Stomach (tissue), 4 donors: ENCODE measurements at regions not wholly inside any gene's neighbourhood (a gene's known extent, or its start where the extent isn't known, plus 50 kb on each side); places are given as distances from the start of the nearest gene placed in this dataset.

Experiments
- CTCF ChIP-seq, 7 experiments: fragments of 450-650 bp in 4 of 7; fragments of 200-600 bp in 3 of 7; sonication (generic) in 3 of 7; IDR thresholded peaks; one replicate each; pipeline ENCODE4 v1.5.1; 2016 to 2019; ENCODE audit warnings: antibody characterized with exemption in 7 of 7, control low read depth in 2 of 7, mild to moderate bottlenecking in 1 of 7
- POLR2A ChIP-seq, 4 donors: fragments of 450-650 bp; IDR thresholded peaks; one replicate each; pipeline ENCODE4 v1.6.1; 2016; ENCODE audit warnings: antibody characterized with exemption in 4 of 4, control low read depth in 2 of 4, mild to moderate bottlenecking in 1 of 4, moderate library complexity in 1 of 4

DNA sequence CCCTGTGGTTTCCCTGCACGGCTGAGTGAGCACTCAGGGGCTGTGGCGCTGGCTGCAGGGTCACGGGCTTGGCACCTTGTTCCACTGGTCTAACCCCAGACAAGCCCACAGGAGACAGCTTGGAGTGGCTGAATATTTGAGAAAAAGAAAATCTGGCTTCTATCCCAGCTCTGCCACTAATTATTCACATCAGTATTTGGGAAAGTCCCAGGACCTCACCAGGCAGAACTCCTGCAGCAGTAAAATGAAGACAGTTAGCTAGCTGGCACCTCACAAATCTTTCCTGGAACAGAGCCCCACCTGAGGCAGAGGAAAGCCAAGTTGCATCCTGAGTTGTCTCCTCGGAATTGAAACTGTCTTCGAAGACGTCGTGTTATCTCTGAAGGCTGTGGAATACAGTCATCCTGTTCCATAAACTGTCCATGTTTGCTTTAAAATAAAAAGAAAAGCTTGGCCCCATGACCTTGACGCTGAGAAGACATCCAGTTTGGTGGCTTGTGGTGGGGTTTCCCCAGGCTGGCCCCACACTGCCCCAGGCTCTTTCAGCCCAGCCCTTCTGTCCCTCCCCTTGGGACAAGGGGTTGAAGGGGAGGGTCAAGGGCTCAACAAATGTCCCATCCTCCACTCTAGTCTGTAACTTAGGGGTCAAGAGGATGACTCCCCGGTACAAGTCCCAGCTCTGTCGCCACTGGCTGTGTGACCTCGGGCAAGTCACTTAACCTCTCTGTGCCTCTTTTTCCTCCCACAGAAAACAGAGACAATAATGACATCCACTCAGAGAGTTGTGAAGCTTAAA is 93.8 kb upstream of the TMPRSS2 start:
- TF ChIP-seq CTCF (IDR thresholded peaks at IDR 0.05), result no peak
- no peak for TF ChIP-seq POLR2A (IDR thresholded peaks at IDR 0.05)
